ENCODE measurements at regions not wholly inside any gene's neighbourhood (a gene's known extent, or its start where the extent isn't known, plus 50 kb on each side); places are given as distances from the start of the nearest gene placed in this dataset.

DNA sequence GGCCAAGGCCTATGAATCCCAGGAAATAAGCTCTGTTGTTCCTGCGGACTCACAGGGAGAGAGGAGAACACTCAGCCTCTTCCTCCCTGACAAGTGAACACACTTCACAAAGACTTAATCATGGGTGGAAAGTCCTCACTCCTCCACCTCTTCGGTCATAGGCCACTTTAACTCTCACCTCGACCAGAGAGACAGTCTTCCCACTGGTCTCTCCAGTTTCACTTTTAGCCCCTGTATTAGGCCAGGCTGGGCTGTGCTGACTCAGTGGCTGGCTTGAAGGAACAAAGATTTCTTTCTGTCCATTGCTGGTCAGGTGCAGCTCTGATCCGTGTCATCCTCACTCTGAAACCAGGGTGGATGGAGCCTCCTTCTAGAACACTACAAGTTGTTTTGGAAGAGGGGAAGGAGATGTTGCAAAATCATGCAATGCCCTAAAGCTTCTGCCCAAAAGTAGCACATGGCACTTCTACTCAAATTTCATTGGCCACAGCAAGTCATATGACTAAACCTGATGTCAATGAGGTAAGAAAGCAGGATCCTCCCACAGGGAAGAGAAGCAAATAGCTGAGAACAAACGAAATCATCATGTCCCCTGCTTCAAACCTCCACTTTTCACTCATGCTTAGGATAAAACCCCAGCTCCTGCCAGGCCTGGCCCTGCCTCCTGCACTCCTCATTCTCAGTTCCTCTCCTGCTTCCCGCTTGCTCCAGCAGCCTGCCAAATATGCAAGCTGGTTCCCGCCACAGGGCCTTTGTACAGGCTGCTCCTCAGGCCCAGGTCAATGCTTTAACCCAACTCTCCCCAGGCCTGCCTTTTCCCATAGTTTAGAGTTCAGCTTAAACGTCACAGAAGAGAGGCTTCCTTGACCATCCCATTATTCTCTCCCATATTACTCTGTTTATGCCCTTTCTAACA lies 150.5 kb upstream of the RUNX3 start:
- DNase-seq = no peak

DNA sequence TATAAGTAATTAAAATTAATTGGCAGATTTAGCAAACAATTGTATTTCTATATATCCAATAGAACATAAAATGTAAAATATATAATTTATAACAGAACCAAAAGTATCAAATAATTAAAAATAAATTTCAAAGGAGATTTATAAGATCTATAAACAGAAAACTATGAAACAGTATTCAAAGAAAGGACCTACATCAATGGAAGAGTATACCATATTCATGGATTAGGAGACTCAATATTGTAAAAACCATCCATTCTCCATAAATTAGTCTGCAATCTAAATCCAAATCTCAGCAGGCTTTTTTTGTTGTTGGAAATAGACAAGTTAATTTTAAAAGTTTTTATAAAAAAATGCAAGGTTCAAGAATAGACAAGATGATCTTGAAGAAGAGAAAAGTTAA lies 149.0 kb upstream of the RUNX3 start:
- no peak for DNase-seq

DNA sequence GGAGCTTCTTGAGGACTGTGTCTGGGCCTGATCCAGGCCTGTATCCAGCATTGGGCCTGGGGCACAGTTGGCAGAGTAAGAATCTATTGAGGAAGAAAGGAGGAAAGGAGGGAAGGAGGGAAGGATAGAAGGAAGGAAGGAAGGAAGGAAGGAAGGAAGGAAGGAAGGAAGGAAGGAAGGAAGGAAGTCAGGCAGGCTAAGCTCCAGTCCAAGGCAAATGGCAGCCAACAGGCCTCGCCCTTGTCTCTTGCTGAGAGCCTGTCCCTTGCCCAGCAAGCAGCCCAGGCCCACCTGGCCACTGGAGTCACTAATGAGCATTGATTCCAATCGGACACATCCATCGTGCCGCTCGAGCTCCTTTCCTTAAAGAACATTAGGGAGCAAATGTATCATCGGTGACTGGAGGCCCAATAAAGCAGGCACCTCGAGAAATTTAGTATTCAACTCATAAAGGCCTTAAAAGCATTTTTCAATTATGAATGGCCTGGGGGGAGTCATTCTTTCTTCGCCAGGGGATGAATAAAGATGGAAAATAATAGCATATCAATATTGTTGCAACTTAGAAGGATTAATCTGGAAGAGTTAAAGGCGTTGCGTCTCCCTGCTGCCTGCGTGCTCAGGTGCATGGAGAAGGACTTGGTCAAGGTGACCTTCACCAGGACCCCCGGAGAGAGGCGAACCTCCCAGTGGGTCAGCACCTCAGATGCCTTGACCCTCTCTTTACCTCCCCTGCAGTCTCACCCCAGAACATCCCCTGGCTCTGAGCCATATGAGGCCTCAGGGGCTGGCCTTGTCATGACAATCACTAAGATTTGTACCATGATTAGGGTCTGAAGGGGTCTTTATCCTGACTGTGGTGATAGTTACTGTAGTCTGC lies 144.5 kb upstream of the RUNX3 start:
- no peak for DNase-seq

DNA sequence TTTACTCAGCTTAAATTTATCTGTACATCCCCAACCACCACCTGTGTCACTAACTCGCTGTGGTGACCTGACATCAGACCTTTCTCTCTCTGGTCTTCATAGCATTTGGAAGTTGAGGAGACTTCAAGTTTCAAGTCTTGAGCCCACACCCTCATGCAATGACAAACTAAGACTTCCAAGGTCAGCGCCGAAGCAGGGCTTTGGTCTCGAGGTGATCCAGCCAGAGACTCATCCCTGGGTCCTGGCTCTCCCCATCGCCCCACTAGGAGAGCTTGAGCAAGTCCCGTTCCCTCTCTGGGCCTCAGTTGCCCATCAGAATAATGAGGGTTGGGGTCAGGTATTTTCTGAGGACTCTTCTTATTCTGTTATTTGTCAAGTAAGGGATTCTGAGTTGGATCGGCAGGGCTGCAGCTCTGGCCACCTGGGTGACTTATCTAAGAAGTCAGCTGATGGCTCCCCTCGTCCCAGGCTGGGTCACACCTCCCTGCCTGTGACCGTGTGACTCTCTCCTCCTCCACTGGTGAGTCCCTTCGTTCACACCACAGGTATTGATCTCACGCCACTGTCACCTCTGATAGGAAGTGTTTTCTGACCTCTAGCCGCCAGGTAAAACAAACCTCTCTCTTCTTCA lies 143.7 kb upstream of the RUNX3 start:
- no peak for DNase-seq

DNA sequence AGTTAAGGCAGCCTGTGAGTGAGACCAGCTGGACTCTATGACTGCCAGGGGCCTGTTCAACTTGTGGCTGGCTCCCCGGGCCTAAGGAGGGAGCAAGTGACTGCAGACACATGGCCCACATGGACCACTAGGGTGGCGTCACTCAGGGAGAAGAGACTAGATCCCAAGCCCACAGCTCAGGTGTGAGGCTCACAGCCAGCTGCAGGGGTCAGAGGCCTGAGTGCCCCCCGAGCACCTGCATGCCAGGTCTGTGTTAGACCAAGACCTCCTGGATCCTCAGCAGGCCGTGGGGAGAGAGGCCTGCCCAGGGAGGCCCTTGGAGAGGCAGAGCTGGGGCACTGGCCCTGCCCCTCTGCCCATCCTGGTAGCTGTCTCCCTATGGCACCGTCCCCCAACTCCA lies 142.4 kb upstream of the RUNX3 start:
- DNase-seq = no peak

DNA sequence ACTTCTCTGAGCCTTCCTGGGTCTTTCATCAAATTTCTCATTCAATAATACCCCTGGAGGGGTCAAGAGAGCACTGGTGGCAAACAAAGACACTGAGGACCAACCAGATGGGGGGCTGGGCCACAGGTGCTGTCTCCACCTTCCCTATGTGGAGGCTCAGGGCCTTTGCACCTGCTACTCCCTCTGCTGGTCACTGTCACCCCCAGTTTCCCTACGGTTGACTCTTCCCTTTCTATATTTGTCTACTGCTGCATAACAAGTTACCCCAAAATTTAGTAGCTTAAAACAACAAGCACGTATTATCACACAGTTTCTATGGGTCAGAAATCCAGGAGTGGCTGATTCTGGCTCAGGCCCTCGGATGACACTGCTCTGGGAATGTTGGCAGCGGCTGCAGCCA lies 138.8 kb upstream of the RUNX3 start:
- DNase-seq = no peak

DNA sequence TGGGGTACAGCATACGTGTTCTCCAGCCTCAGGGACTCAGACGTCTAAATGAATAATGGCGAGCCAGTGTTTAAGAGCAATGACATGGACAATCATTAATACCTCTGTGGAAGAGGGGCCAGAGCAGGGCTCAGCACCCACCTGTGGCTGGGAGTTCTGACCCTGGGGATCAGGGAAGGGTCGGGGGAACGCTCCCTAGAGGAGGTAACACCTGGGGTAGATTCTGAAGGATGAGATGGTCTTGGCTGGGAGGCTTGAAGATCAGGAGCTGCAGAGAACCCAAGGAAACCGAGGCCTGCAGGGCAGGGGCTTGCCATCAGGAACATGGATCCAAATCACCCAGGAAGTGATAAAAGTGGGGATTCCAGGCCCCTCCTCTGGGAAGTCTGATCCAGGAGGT lies 138.2 kb upstream of the RUNX3 start:
- DNase-seq = no peak

- DNase-seq = no peak
Observed at GRCh38 chr1:25067518-25068251, 137.6 kb upstream of the RUNX3 start.

- no peak for DNase-seq
Observed at GRCh38 chr1:25066731-25067517, 136.8 kb upstream of the RUNX3 start.

DNA sequence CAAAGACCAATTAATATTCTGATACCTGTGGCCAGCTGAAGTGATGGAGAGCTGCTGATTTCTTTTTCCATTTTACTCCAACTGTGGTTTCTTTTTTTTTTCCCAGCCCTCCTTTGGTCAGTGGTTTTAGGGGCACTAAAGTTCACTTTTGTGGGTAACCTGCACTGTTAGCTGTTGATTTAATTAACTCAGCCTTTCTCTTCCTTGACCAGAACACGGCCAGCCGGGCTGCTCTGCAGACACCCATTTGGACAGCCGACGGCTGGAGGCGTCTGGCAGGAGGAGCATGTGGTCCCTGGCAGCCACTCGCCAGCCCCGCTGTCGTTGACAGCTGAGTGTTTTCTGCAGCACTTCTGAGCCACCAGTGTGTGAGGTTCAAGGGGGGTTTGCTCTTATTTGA lies 136.2 kb upstream of the RUNX3 start:
- DNase-seq = no peak

- DNase-seq = peak in 2 of 4 experiments; percentile 8 to 12
Observed at GRCh38 chr1:25065795-25066238, 135.7 kb upstream of the RUNX3 start.

DNA sequence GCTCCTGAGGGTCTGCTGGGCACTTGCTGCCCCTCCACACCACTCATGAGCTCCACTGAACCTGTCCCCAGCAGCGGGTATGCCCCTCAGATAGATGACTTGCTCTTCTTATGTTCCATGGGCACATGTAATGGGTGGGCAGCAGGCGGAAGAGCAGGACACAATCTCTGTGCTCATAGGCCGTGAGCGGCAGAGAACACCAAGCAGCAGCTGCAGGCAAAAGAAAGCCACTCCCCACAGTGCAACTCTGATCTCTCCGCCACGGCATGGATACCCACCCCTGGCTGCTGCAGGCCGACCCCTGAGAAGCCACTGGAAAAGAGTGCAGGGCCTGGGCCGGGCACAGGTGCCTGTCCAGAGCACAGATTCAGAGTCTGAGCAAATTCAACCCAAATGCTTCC lies 135.2 kb upstream of the RUNX3 start:
- no peak for DNase-seq

DNA sequence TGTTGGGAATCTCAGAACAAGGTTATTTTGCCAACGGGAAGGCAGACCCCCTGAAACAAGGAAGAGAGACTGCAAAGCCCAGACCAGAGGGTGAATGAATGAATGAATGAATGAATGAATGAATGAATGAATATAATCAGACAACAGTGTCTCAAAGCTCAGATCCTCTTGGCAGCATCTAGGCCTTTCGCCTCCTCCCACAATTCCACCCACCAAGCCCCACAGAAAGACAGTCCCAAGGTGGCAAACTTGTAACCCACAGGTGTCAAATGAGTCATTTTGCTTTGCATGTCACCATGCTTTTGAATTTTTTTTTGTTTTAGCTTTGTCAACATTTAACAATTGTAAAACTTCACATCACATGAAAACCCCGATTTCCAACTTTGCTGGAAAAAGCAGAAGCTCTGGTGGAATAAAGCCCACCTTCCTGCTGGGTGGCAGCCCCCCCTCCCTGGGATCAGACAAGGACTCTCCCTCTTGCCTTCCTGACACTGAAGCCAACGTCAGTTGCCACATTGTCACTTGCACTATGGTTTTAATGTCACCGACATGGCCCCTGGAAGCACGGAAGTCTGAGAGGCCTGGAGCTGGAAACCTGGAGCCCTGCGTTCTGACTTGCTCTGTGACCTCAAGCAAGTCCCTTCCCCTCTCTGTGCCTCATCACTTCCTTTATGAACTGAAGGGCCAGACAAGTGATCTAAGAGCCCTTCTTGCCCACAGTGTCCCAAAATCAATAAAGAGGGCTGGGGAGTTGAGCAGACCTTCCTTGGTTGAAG lies 134.6 kb upstream of the RUNX3 start:
- DNase-seq = no peak

GRCh38 chr1:25063591-25064416 lies 133.7 kb upstream of the RUNX3 start:
- DNase-seq = no peak

GRCh38 chr1:25062621-25063255 lies 132.7 kb upstream of the RUNX3 start:
- DNase-seq = no peak

DNA sequence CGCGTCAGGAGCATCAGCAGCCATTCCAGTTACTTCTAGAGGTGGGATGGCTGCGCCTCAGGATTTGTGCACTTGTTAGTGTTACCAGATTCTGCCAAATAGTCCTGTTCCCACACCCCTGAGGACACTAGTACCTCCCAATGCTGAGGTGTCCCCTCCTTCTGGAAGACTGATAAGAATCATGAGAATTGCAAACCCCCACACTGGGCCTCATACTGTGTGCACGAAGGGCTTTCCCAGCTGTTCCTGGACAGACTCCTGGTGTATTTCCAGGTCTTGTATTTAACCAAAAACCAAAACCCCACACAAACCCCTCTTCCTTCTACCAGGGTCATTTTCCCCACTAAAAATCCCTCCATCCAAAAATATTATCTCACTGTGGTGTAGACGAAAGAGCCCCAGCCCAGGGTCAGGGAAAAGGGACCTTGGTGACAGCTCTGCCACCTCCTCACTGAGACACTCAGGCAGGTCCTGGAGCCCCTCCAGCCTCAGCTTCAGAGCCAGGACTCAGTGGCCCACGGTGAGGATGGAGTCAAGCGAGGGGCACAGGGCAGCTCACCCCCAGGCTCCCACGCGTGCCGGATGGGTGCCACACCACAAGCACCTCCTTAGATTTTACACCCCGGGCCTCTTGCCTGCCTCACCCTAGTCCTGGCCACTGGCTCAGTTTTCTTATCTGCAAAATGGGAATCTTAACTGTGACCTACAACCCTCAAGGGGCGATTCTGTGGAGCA lies 131.4 kb upstream of the RUNX3 start:
- no peak for DNase-seq

DNA sequence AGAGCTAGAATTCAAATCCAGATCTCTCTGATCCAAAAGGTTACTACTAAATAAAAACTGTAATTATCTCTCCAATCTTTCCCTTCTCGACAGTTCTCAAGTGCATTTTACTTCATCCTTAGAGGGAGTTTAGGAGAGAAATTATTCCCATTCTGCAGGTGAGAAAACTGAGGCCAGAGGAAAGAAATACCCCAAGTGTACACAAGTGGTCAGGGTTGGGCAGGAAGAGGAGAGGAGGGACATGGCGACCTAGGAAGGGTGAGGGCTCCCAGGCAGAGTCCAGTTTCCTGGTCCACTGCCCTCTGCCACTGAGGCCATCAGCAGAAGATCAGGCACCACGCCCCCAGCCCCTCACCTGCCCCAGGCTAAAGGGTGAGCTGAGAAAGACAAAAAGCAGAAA lies 127.1 kb upstream of the RUNX3 start:
- DNase-seq = no peak

DNA sequence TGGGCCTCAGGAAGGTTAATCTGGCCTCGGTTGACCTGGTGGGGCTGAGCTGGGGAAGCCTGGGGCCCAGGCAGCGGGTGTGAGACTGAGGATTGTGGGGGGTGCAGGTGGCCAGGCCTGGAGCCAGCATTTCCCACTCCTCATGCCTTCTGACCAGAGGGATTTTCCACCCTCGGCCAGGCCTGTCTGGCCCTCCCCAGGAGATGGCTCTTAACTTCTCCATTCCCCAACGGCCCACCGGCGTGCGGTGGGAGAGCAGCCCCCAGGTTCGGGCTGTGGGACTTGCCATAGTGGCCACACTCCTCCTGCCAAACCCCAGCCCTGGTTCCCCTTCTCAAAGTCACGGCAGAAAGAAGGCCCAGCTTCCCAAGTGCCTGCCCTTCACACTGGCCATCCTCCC lies 126.5 kb upstream of the RUNX3 start:
- no peak for DNase-seq

- no peak for DNase-seq
Observed at GRCh38 chr1:25055961-25056360, 125.9 kb upstream of the RUNX3 start.

All from activated naive CD4-positive, alpha-beta T cell (primary cell).